ENCODE measurements at regions not wholly inside any gene's neighbourhood (a gene's known extent, or its start where the extent isn't known, plus 50 kb on each side); places are given as distances from the start of the nearest gene placed in this dataset.

GRCh38 chr2:223282221-223282620 lies 230.2 kb downstream of the KCNE4 start:
- no peak for TF ChIP-seq CTCF (optimal IDR thresholded peaks at IDR 0.05 in 1 of 3, IDR thresholded peaks at IDR 0.05 in 1 of 3, conservative IDR thresholded peaks at IDR 0.05 in 1 of 3; ENCODE audit: extremely low read depth in 1 of 3, insufficient read depth in 2 of 3, low read length in 3 of 3)
- no peak for TF ChIP-seq EZH2 (IDR thresholded peaks at IDR 0.05; ENCODE audit: low read length)

Data from keratinocyte (primary cell).